ENCODE measurements at regions not wholly inside any gene's neighbourhood (a gene's known extent, or its start where the extent isn't known, plus 50 kb on each side); places are given as distances from the start of the nearest gene placed in this dataset.

DNA sequence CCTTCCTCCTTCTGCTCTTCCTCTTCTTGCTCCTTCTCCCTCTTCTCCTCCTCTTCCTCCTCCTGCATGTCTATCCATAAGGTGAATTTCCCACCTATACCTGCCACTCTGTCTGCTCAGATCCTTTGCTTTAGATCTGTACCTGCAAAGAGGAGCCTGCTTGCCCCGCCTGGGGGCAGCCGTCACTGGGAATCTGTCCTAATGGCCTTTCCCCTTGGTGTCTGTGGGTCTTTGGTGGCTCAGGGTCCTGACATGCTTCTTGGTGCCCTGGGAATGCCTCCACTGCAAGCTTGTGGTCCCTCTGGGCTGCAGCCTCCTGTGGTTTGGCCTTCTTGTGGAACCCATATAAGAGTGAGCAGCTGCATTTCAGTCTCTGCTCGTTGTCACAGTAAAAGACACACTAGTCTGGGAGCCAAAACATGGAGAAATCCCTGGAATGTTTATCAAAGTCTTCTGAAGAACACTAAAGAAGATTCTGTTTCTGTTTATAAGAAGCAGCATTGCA lies 79.5 kb upstream of the CSF3R start:
- no peak overlapping the region for H3K4me3 ChIP-seq (ENCODE audit: low read depth, low read length)
- TF ChIP-seq, protein P1, sequence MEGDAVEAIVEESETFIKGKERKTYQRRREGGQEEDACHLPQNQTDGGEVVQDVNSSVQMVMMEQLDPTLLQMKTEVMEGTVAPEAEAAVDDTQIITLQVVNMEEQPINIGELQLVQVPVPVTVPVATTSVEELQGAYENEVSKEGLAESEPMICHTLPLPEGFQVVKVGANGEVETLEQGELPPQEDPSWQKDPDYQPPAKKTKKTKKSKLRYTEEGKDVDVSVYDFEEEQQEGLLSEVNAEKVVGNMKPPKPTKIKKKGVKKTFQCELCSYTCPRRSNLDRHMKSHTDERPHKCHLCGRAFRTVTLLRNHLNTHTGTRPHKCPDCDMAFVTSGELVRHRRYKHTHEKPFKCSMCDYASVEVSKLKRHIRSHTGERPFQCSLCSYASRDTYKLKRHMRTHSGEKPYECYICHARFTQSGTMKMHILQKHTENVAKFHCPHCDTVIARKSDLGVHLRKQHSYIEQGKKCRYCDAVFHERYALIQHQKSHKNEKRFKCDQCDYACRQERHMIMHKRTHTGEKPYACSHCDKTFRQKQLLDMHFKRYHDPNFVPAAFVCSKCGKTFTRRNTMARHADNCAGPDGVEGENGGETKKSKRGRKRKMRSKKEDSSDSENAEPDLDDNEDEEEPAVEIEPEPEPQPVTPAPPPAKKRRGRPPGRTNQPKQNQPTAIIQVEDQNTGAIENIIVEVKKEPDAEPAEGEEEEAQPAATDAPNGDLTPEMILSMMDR (IDR thresholded peaks at IDR 0.05; ENCODE audit: low read depth, low read length), result no peak

DNA sequence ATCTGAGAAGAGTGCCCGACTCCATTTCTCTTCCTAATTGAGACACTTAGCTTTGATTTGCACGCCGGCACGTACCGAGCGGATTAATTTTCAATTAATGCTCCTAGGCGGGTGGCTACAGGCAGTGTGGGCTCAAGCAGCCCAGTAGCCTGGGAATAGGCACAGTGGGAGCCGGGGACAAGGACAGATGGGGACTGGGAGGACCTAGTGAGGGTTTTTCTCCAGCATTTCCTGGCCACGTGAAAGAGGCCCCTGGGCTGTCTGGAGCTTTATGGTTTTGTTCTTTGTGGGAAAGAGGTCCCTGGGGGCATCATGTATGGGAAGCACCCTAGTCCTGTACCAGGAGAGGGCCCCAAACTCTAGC lies 78.6 kb upstream of the CSF3R start:
- H3K4me3 ChIP-seq (ENCODE audit: low read depth, low read length), result no peak overlapping the region
- TF ChIP-seq, protein P1 (IDR thresholded peaks at IDR 0.05; ENCODE audit: low read depth, low read length), result no peak

DNA sequence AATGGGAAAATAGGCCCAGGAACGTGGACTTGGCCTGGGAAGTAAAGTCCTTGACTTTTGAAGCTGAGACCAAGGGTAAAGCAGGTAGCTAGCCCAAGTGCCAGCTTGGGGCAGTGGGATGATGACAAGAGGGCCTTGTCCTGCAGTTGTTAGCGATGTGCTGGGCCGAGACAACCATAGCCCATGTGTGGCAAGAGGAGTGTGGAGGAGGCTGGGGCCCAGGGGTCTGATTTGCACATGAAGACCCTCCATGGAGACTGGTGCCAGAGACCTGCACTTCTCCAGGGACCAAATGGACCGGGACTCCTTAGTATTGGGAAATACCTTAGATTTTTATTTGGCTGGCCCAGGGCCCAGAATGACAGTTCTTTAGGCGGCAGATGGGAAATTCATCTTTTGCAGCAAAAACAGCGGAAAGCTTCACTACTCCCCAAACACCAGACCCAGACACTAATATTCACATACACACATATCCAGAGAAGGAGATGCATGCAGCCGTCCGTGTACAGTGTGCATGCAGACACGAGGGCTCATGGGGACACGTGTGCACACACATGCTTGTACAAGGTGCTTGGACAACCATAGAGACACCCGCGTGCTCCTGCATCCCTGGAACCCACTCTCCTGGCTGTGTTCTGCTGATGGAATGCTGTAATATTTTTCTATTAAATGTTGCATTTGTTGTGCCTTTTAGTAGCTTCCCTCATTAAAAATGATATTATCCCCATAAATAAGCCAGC lies 78.1 kb upstream of the CSF3R start:
- H3K4me3 ChIP-seq (ENCODE audit: low read depth, low read length), result no peak overlapping the region
- TF ChIP-seq, protein P1 (IDR thresholded peaks at IDR 0.05; ENCODE audit: low read depth, low read length), result no peak

DNA sequence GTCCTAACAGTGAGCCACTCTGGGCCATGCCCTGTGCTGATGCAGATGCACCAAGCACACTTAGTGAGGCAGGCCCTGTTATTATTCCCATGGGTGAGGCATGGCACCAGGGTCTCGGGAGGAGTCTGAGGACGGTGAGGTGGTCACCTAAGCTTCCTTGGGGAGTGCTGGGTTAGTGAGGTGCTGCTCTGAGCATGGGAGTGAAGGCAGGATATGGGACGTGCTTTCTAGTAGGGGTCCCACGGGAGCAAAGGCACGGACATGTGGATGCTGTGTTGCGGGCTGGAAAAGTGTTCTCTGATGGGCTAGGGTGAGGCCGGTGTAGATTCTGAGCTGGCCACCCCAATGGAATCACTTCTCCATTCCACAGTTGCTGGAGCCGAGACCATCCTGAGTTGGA lies 77.5 kb upstream of the CSF3R start:
- TF ChIP-seq, protein P1 (IDR thresholded peaks at IDR 0.05; ENCODE audit: low read depth, low read length), result no peak
- H3K4me3 ChIP-seq (ENCODE audit: low read depth, low read length), result no peak overlapping the region

DNA sequence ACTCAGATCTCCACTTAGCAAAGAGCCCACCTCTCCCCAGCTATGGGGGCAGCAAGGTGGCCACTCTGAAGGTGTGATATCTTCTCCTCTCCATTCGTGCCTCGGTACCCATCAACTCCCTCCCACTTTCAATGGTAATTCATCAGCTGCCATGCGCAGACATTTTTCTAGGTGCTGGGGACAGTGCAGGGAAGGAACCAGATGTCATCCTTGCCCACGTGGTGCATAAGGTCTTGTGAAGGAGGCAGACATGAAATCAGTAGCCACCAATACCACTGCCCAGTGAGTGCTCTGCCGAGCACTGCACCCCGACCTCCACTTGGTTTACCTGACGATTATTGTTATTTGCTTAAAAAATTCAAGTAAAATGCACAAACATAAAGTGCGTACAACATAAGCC lies 76.3 kb upstream of the CSF3R start:
- TF ChIP-seq, protein P1 (IDR thresholded peaks at IDR 0.05; ENCODE audit: low read depth, low read length), result no peak
- no peak overlapping the region for H3K4me3 ChIP-seq (ENCODE audit: low read depth, low read length)

DNA sequence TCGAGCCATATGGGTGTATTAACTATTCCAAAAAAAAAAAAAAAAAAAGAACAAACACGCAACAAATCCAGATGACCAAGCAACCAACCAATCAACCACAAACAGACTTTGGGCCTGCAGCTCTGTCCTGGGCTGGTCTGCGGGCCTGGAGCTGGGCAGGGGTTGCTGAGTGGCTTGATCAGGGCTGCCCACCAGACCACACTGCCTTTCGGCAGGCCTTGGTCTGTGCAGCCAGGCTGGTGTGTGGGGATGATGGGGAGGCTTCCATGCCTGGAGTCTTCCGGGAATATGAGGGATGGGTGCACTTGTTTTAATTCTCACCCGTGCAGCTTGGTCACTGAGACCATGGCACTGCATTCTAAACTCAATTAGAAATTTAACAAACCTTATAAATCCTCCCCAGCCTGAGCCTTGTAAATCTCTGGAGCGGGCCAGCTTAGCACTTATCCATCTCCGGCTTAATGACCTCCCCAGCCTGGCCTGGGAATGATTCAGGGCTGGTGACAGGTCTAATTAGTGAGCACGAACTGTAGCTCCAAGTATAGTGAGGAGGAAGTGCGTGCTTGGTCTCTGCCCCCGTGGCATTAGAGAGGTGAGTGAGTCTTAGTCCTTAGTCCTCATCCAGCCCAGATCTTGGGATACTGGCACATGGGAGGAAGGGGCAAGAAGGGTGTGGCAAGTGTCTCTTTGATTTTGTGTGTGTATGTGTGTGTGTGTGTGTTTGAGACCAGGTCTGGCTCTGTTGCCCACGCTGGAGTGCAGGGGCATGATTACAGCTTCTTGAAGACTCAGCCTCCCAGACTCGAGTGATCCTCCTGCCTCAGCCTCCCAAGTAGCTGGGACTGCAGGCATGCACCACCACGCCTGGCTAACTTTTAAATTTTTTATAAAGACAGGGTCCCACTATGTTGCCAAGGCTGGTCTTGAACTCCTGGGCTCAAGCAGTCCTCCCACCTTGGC lies 74.6 kb upstream of the CSF3R start:
- TF ChIP-seq, protein P1 (IDR thresholded peaks at IDR 0.05; ENCODE audit: low read depth, low read length), result no peak
- H3K4me3 ChIP-seq (ENCODE audit: low read depth, low read length), result no peak overlapping the region

DNA sequence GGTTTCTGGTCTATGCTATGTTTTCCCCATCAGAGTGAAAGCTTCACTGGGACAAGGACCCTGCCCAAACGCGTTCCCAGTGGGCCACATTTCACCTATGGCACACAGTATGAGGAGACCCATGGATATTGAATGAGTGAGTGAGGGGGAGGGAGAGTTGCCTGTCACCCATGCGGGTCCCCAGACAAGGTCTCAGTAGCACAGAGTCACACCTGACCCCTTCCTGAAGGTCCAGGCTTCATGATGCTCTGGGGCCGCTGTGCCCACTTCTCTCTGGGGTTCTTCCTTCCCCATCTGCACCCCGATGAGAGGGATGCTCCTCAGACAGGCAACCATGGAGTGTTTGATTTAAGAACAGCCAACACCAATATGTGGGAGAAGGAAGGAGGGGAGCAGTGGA lies 72.3 kb upstream of the CSF3R start:
- TF ChIP-seq, protein P1 (IDR thresholded peaks at IDR 0.05; ENCODE audit: low read depth, low read length), result no peak

More for the DNA sequence above, 72.3 kb upstream of the CSF3R start:
- no peak overlapping the region for H3K4me3 ChIP-seq (ENCODE audit: low read depth, low read length)
